Trophoblast cell (in vitro differentiated cells and primary cell): ENCODE measurements at regions not wholly inside any gene's neighbourhood (a gene's known extent, or its start where the extent isn't known, plus 50 kb on each side); places are given as distances from the start of the nearest gene placed in this dataset.

Experiments
- DNase-seq, 2 donors: peaks; one replicate each; pipeline ENCODE4 v3.0.0-alpha.2; 2016
- H2AFZ ChIP-seq: 2 replicates; pipeline ENCODE4 v1.6.1; 2013; ENCODE audit warnings: low read length, moderate library complexity, mild to moderate bottlenecking; ENCODE audit not compliant: insufficient read depth, poor library complexity
- H2AK5ac ChIP-seq: 2 replicates; pipeline ENCODE4 v1.6.1; 2013; ENCODE audit warnings: mild to moderate bottlenecking, low read length
- H2BK120ac ChIP-seq: 2 replicates; pipeline ENCODE4 v1.6.1; 2013; ENCODE audit warnings: low read length, mild to moderate bottlenecking, moderate library complexity; ENCODE audit not compliant: insufficient read depth, poor library complexity
- H2BK12ac ChIP-seq: 2 replicates; pipeline ENCODE4 v1.6.1; 2013; ENCODE audit warnings: mild to moderate bottlenecking, low read length, moderate library complexity
- H2BK5ac ChIP-seq: 2 replicates; pipeline ENCODE4 v1.6.1; 2013; ENCODE audit warnings: low read length, low read depth, moderate library complexity, mild to moderate bottlenecking; ENCODE audit not compliant: poor library complexity
- H3K14ac ChIP-seq: 2 replicates; pipeline ENCODE4 v1.6.1; 2013; ENCODE audit warnings: mild to moderate bottlenecking, low read length
- H3K18ac ChIP-seq: 2 replicates; pipeline ENCODE4 v1.6.1; 2013; ENCODE audit warnings: mild to moderate bottlenecking, low read length
- H3K23ac ChIP-seq: 2 replicates; pipeline ENCODE4 v1.6.1; 2013; ENCODE audit warnings: low read length
- H3K27ac ChIP-seq: 2 replicates; pipeline ENCODE4 v1.5.1; 2013; ENCODE audit warnings: low read depth, mild to moderate bottlenecking, inconsistent platforms, low read length, moderate library complexity
- H3K27me3 ChIP-seq: 2 replicates; pipeline ENCODE4 v1.6.1; 2013; ENCODE audit warnings: inconsistent platforms, mild to moderate bottlenecking, low read length, moderate library complexity; ENCODE audit not compliant: insufficient read depth
- H3K36me3 ChIP-seq, 2 experiments: 1 replicate in 1 of 2; 2 replicates in 1 of 2; pipeline ENCODE4 v1.6.1; 2013; ENCODE audit warnings: low read length in 2 of 2, mild to moderate bottlenecking in 2 of 2, moderate library complexity in 1 of 2; ENCODE audit not compliant: insufficient read depth in 2 of 2, control insufficient read depth in 1 of 2
- H3K4ac ChIP-seq: 2 replicates; pipeline ENCODE4 v1.6.1; 2013; ENCODE audit warnings: low read depth, mild to moderate bottlenecking, low read length, moderate library complexity
- H3K4me1 ChIP-seq, 2 experiments: 1 replicate in 1 of 2; 2 replicates in 1 of 2; pipeline ENCODE4 v1.6.1; 2013; ENCODE audit warnings: low read length in 2 of 2, mild to moderate bottlenecking in 2 of 2, moderate library complexity in 1 of 2; ENCODE audit not compliant: insufficient read depth in 2 of 2, control insufficient read depth in 1 of 2
- H3K4me2 ChIP-seq: 2 replicates; pipeline ENCODE4 v1.6.1; 2013; ENCODE audit warnings: inconsistent platforms, mild to moderate bottlenecking, low read length, moderate library complexity
- H3K4me3 ChIP-seq: 2 replicates; pipeline ENCODE4 v1.5.1; 2013; ENCODE audit warnings: mild to moderate bottlenecking, low read depth, low read length, inconsistent platforms
- H3K79me1 ChIP-seq: one replicate; pipeline ENCODE4 v1.6.1; 2013; ENCODE audit warnings: low read length
- H3K79me2 ChIP-seq: 2 replicates; pipeline ENCODE4 v1.6.1; 2013; ENCODE audit warnings: low read length, mild to moderate bottlenecking; ENCODE audit not compliant: control insufficient read depth, insufficient read depth, poor library complexity
- H3K9ac ChIP-seq: 2 replicates; pipeline ENCODE4 v1.6.1; 2013; ENCODE audit warnings: mild to moderate bottlenecking, low read length
- H3K9me3 ChIP-seq: 2 replicates; pipeline ENCODE4 v1.6.1; 2013; ENCODE audit warnings: low read depth, mild to moderate bottlenecking, control low read depth, inconsistent platforms, low read length; ENCODE audit not compliant: insufficient read depth
- H4K12ac ChIP-seq: 2 replicates; pipeline ENCODE4 v1.6.1; 2013; ENCODE audit warnings: low read depth, mild to moderate bottlenecking, low read length, moderate library complexity
- H4K8ac ChIP-seq: 2 replicates; pipeline ENCODE4 v1.6.1; 2013; ENCODE audit warnings: low read depth, mild to moderate bottlenecking, low read length, moderate library complexity
- H4K91ac ChIP-seq: one replicate; pipeline ENCODE4 v1.6.1; 2013; ENCODE audit warnings: low read depth, mild to moderate bottlenecking, low read length, moderate library complexity
- WGBS: extraction: QIAGEN DNeasy Blood & Tissue Kit; methylation state at CpG from one replicate; pipeline ENCODE4 v1.1.7; 2013; ENCODE audit warnings: missing lambda C conversion rate; ENCODE audit not compliant: insufficient read length, insufficient coverage; ENCODE audit errors: extremely low coverage; 5-methylcytosine and 5-hydroxymethylcytosine counted together

DNA sequence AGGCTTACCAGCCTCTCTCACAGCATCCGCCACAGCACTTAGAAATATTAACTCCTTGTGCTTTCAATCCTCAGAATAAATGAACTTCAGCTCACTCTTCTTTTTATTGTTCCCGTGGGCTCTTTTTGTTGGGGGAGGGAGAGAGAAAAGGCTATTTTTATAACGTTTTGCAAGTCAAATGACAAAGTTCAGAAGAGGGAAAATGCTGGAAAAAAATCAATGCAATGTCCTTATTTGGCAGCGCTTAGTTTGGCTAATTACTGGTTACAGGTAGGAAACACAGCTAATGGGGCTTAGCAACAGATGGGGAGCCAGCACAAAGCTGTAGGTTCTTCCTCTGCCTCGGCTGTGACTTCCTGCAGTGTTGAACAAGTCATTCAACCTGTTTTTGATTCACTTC, 1067.0 kb upstream of the MAP3K7 start:
- no peak for DNase-seq
- Histone ChIP-seq H3K4me3 (no peak overlapping the region), H2BK12ac (no peak overlapping the region), H3K18ac (no peak overlapping the region), H4K12ac (no peak overlapping the region), H3K79me1 (no peaks in the 10 kb centered on the region), H3K4me1 (no peaks in the 10 kb centered on the region), H3K14ac (no peak overlapping the region), H3K23ac (no peak overlapping the region), H3K4ac (no peak overlapping the region), H3K9me3 (no peaks in the 10 kb centered on the region), H2AFZ (no peak overlapping the region), H3K27ac (no peak overlapping the region), H3K4me2 (no peak overlapping the region), H2BK120ac (no peak overlapping the region), H3K36me3 (no peaks in the 10 kb centered on the region), H2AK5ac (no peak overlapping the region), H4K8ac (no peak overlapping the region), H3K79me2 (no peaks in the 10 kb centered on the region), H4K91ac (no peak overlapping the region), H3K27me3 (no peaks in the 10 kb centered on the region), H3K9ac (no peak overlapping the region), H2BK5ac (no peak overlapping the region)
- no CpG with 5 or more reads among the region's 5 CpGs for WGBS

DNA sequence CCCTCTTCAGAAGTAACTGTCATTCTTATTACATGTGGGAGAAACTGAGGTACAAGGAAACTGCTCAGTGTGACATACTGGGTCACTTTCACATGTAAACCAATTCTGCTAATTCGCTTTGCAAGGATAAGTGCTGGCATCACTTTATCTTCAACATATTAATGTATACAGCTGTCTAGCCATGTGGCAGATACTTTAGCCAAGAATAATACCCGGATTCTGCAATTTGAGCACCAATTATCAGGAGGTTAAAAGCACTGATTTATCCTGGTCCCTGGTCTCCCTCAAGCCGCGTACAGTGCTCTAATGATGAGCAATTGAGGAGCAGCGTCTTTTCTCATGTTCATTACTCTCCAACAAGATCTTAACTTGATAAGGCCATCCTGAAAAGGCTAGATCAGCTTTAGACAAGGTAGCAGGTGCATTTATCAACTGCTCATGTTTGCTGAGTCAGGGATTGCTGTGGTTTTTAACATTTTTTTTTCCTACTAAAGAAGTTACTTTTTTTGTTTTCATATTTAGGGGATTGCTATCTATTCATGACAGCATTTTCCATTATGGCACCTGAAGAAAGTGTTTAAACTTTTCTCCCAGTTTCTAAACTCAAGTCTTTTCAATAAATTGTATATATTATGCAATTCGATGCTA, 1066.3 kb upstream of the MAP3K7 start:
- no peaks in the 10 kb centered on the region for H3K4me1 ChIP-seq
- no peak overlapping the region for H3K9ac ChIP-seq
- whole genome bisulfite sequencing, result no CpG with 5 or more reads among the region's 6 CpGs
- H3K27me3 ChIP-seq, result no peaks in the 10 kb centered on the region
- no peak overlapping the region for H3K18ac ChIP-seq
- H3K36me3 ChIP-seq, result no peaks in the 10 kb centered on the region
- H4K12ac ChIP-seq, result no peak overlapping the region
- no peak overlapping the region for H2BK12ac ChIP-seq
- no peaks in the 10 kb centered on the region for H3K79me2 ChIP-seq
- no peak overlapping the region for H3K4ac ChIP-seq
- no peak overlapping the region for H3K23ac ChIP-seq
- H3K4me2 ChIP-seq, result no peak overlapping the region
- H2AFZ ChIP-seq, result no peak overlapping the region
- no peaks in the 10 kb centered on the region for H3K9me3 ChIP-seq
- H2AK5ac ChIP-seq, result no peak overlapping the region
- no peak for DNase-seq
- no peaks in the 10 kb centered on the region for H3K79me1 ChIP-seq
- H4K91ac ChIP-seq, result no peak overlapping the region
- H2BK120ac ChIP-seq, result no peak overlapping the region
- no peak overlapping the region for H2BK5ac ChIP-seq
- H3K27ac ChIP-seq, result no peak overlapping the region
- H3K14ac ChIP-seq, result no peak overlapping the region
- H4K8ac ChIP-seq, result no peak overlapping the region
- H3K4me3 ChIP-seq, result no peak overlapping the region

DNA sequence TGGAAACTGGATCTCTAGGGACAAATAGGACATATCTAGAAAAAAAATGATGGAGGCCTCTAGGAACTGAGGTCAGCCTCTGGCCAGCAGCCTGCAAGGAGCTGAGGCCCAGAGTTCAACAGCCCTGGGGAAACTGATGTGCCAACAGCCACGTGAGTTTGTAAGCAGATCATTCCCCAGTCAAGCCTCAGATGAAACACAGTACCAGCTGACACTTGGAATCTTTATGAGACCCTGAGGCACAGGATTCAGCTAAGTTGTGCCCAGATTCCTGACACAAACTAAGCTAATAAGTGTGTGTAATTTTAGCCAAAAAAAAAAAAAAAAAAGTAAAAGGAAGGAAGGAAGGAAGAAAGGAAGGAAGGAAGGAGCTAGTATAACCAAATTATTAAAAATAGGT, 1059.8 kb upstream of the MAP3K7 start:
- no peak overlapping the region for H3K23ac ChIP-seq
- H2AK5ac ChIP-seq, result no peak overlapping the region
- H3K14ac ChIP-seq, result no peak overlapping the region
- H2BK12ac ChIP-seq, result no peak overlapping the region
- H3K27ac ChIP-seq, result no peak overlapping the region
- no peak overlapping the region for H4K8ac ChIP-seq
- no peak for DNase-seq
- no peak overlapping the region for H3K4me3 ChIP-seq
- no peak overlapping the region for H2BK5ac ChIP-seq
- WGBS, result no CpG with 5 or more reads among the region's 1 CpG
- H3K36me3 ChIP-seq, result no peaks in the 10 kb centered on the region
- no peak overlapping the region for H2BK120ac ChIP-seq
- H3K18ac ChIP-seq, result no peak overlapping the region
- H3K79me2 ChIP-seq, result no peaks in the 10 kb centered on the region
- no peak overlapping the region for H4K91ac ChIP-seq
- no peak overlapping the region for H4K12ac ChIP-seq
- H3K4ac ChIP-seq, result no peak overlapping the region
- H3K27me3 ChIP-seq, result no peaks in the 10 kb centered on the region
- no peak overlapping the region for H3K9ac ChIP-seq
- no peaks in the 10 kb centered on the region for H3K79me1 ChIP-seq
- no peak overlapping the region for H2AFZ ChIP-seq
- no peaks in the 10 kb centered on the region for H3K9me3 ChIP-seq
- H3K4me1 ChIP-seq, result no peaks in the 10 kb centered on the region
- no peak overlapping the region for H3K4me2 ChIP-seq

DNA sequence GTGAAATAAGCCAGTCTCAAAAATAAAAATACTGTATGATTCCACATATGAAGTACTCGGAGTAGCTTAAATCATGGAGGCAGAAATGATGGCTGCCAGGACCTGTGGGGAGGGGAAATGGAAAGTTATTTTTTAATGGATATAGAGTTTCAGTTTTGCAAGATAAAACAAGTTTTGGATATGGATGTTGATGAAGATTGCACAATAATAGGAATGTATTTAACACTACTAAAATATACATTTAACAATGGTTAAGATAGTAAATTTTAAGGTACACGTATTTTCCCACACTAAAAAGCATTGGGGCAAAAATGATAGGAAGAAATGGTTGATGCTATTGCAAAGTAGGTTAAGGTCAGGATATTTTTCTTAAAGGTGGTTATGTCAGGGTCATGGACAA, 1058.9 kb upstream of the MAP3K7 start:
- no peak overlapping the region for H2AK5ac ChIP-seq
- no peak overlapping the region for H2BK12ac ChIP-seq
- no peaks in the 10 kb centered on the region for H3K79me1 ChIP-seq
- H3K27ac ChIP-seq, result no peak overlapping the region
- H3K79me2 ChIP-seq, result no peaks in the 10 kb centered on the region
- H2BK5ac ChIP-seq, result no peak overlapping the region
- no peak overlapping the region for H4K12ac ChIP-seq
- H3K4me3 ChIP-seq, result no peak overlapping the region
- no peaks in the 10 kb centered on the region for H3K36me3 ChIP-seq
- no peak overlapping the region for H3K14ac ChIP-seq
- no peaks in the 10 kb centered on the region for H3K9me3 ChIP-seq
- H2AFZ ChIP-seq, result no peak overlapping the region
- H3K9ac ChIP-seq, result no peak overlapping the region
- H3K4ac ChIP-seq, result no peak overlapping the region
- no peak overlapping the region for H3K4me2 ChIP-seq
- no peak overlapping the region for H3K18ac ChIP-seq
- no CpG with 5 or more reads among the region's 2 CpGs for WGBS
- H3K27me3 ChIP-seq, result no peaks in the 10 kb centered on the region
- DNase-seq, result no peak
- H3K23ac ChIP-seq, result no peak overlapping the region
- no peak overlapping the region for H2BK120ac ChIP-seq
- no peaks in the 10 kb centered on the region for H3K4me1 ChIP-seq
- no peak overlapping the region for H4K8ac ChIP-seq
- no peak overlapping the region for H4K91ac ChIP-seq
